Adrenal gland (tissue), 9 donors: ENCODE measurements at regions not wholly inside any gene's neighbourhood (a gene's known extent, or its start where the extent isn't known, plus 50 kb on each side); places are given as distances from the start of the nearest gene placed in this dataset.

Experiments used
- DNase-seq, 7 donors: peaks; one replicate each; pipeline ENCODE4 v3.0.0-alpha.2; 2019 to 2020
- H3K27ac ChIP-seq, 5 donors: fragments of 200-600 bp; sonication (generic) in 4 of 5; 1 replicate in 3 of 5; 2 replicates in 2 of 5; pipeline versions ENCODE4 v1.5.1 to v1.8.0; 2016 to 2020; ENCODE audit warnings: mild to moderate bottlenecking in 1 of 5
- H3K27me3 ChIP-seq: fragments of 200-600 bp; 2 replicates; pipeline ENCODE4 v1.8.0; 2021
- H3K36me3 ChIP-seq, 2 donors: fragments of 200-600 bp; replicated peaks in 1 of 2; 1 replicate in 1 of 2; 2 replicates in 1 of 2; pipeline versions ENCODE4 v1.5.1 to v1.8.0; 2018 to 2022
- H3K4me1 ChIP-seq, 2 donors: fragments of 200-600 bp; replicated peaks in 1 of 2; 1 replicate in 1 of 2; 2 replicates in 1 of 2; pipeline versions ENCODE4 v1.5.1 to v1.8.0; 2018 to 2021
- H3K4me3 ChIP-seq, 4 donors: fragments of 200-600 bp; sonication (generic) in 3 of 4; one replicate each; pipeline ENCODE4 v1.5.1; 2016 to 2018
- H3K9me3 ChIP-seq, 3 donors: fragments of 200-600 bp; sonication (generic) in 1 of 3; replicated peaks in 1 of 3; 1 replicate in 2 of 3; 2 replicates in 1 of 3; pipeline versions ENCODE4 v1.5.1 to v1.8.0; 2016 to 2021
- POLR2A ChIP-seq, 2 donors: fragments of 450-650 bp; IDR thresholded peaks; one replicate each; pipeline ENCODE4 v1.6.1; 2017; ENCODE audit warnings: antibody characterized with exemption in 2 of 2, mild to moderate bottlenecking in 2 of 2, moderate library complexity in 1 of 2
- WGBS, 4 donors: extraction: QIAGEN DNeasy Blood & Tissue Kit in 2 of 4; methylation state at CpG; one replicate each; pipeline versions ENCODE4 v1.1.5 to v1.1.7; 2013 to 2017; 5-methylcytosine and 5-hydroxymethylcytosine counted together
- intact Hi-C, 2 donors: fragments of 100-400 bp; cut with DNase I; formaldehyde crosslinking; loops; one replicate each; pipeline versions ENCODE4 v1.14.1 to v1.15.0; 2022 to 2023
- TF ChIP-seq, protein P1 (sequence below), 6 experiments: fragments of 450-650 bp in 4 of 6; fragments of 200-600 bp in 2 of 6; sonication (generic) in 1 of 6; IDR thresholded peaks; 1 replicate in 5 of 6; 2 replicates in 1 of 6; pipeline versions ENCODE4 v1.5.1 to v1.8.0; 2016 to 2021; ENCODE audit warnings: antibody characterized with exemption in 6 of 6, mild to moderate bottlenecking in 2 of 6, moderate library complexity in 1 of 6
- donor health status: healthy with polysubstance abuse.
- donor health status: Bipolar disorder and iron deficiency.
- donor health status: DM: yes; HTN: yes; CAD: no.
- donor health status: DM: no; HTN: no; CAD: no.
- donor health status: DM: no; HTN: no; CAD: no.

DNA sequence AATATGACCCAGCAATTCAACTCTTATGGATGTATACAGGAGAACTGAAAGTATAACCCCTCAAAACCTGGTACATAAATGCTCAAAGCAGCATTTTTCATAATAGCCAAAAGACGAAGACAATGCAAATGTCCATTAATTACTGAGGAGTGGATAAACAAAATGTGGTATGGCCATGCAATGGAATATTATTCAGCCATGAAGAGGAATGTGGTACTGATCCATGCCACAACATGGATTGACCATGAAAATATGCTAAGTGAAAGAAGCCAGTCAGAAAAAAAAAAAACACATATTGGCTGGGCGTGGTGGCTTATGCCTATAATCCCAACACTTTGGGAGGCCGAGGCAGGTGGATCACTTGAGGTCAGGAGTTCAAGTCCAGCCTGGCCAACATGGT is 74.5 kb upstream of the PLS3 start:
- Histone ChIP-seq H3K4me1 (no peaks in the 10 kb centered on the region), H3K27ac (no peak overlapping the region), H3K27me3 (peaks cover 4% of the 10 kb centered on the region), H3K9me3 (no peaks in the 10 kb centered on the region), H3K4me3 (no peak overlapping the region), H3K36me3 (no peaks in the 10 kb centered on the region)
- TF ChIP-seq POLR2A (IDR thresholded peaks at IDR 0.05): no peak
- TF ChIP-seq, protein P1, sequence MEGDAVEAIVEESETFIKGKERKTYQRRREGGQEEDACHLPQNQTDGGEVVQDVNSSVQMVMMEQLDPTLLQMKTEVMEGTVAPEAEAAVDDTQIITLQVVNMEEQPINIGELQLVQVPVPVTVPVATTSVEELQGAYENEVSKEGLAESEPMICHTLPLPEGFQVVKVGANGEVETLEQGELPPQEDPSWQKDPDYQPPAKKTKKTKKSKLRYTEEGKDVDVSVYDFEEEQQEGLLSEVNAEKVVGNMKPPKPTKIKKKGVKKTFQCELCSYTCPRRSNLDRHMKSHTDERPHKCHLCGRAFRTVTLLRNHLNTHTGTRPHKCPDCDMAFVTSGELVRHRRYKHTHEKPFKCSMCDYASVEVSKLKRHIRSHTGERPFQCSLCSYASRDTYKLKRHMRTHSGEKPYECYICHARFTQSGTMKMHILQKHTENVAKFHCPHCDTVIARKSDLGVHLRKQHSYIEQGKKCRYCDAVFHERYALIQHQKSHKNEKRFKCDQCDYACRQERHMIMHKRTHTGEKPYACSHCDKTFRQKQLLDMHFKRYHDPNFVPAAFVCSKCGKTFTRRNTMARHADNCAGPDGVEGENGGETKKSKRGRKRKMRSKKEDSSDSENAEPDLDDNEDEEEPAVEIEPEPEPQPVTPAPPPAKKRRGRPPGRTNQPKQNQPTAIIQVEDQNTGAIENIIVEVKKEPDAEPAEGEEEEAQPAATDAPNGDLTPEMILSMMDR (IDR thresholded peaks at IDR 0.05): no peak
- intact Hi-C loops: no loop called here
- WGBS, 4 donors: 77 to 96% (median 88%) methylated on average over 3 of the region's 3 CpGs
- DNase-seq: no peak

GRCh38 chrX:115487608-115488007 is 73.4 kb upstream of the PLS3 start:
- no peaks in the 10 kb centered on the region for H3K36me3 ChIP-seq
- H3K27me3 ChIP-seq: peaks cover 2% of the 10 kb centered on the region
- intact Hi-C loops: no loop called here

DNA sequence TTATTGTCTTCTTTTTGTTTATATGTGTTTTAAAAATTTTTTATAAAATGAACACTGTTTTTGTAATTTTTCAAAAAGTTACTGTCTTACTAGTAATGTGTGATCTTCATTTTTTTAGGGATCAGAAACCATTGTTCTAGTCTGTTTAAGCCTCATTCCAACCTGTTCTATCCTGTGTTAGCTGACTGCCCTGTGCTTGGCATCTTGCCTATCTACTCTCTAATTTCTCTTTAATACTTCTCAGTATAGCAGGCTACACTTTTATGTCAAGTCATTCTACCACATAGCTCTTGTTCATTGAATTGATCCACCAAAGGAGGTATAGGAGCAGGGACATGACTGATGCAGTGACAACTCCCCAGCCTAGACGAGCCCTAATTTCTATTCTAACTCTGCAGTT is 70.2 kb upstream of the PLS3 start:
- H3K4me3 ChIP-seq: no peak overlapping the region
- H3K4me1 ChIP-seq: no peaks in the 10 kb centered on the region
- DNase-seq: no peak
- intact Hi-C loops: no loop called here
- WGBS, 4 donors: 57 to 75% (median 64%) methylated on average over 1 of the region's 1 CpG
- peaks cover 15% of the 10 kb centered on the region for H3K27me3 ChIP-seq
- H3K36me3 ChIP-seq: no peaks in the 10 kb centered on the region
- TF ChIP-seq POLR2A (IDR thresholded peaks at IDR 0.05): no peak
- TF ChIP-seq, protein P1 (IDR thresholded peaks at IDR 0.05): no peak
- H3K9me3 ChIP-seq: no peaks in the 10 kb centered on the region
- H3K27ac ChIP-seq: no peak overlapping the region

More at GRCh38 chrX:115487608-115488007, 73.4 kb upstream of the PLS3 start:
- TF ChIP-seq POLR2A (IDR thresholded peaks at IDR 0.05): no peak
- TF ChIP-seq, protein P1 (IDR thresholded peaks at IDR 0.05): no peak
- Histone ChIP-seq H3K4me1 (no peaks in the 10 kb centered on the region), H3K9me3 (no peaks in the 10 kb centered on the region), H3K4me3 (no peak overlapping the region), H3K27ac (no peak overlapping the region)
- no peak for DNase-seq

DNA sequence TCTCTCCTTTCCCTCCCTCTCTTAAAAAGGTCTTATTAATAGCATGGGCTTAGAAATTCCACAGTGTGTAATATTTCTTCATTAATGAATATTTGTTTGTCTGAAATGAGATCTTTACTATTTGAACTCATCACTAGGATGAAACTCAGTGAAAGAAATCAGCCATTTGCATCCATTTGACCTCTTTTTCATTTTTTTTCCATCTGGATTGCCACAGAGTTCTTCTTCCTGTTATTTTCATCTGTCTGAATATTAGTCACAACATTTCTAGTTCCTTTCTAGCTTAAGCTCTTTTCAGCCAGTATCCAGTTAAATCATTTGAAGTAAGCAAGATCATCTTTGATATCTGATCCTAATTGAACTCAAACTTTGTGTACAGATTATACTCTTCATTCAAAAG is 69.2 kb upstream of the PLS3 start:
- H3K27ac ChIP-seq: peak overlapping the region in 3 of 5 donors; percentile 0 to 59 (median 31)
- TF ChIP-seq, protein P1 (IDR thresholded peaks at IDR 0.05): no peak
- no peak for TF ChIP-seq POLR2A (IDR thresholded peaks at IDR 0.05)

More for the DNA sequence above, 69.2 kb upstream of the PLS3 start:
- H3K4me3 ChIP-seq: no peak overlapping the region
- H3K36me3 ChIP-seq: no peaks in the 10 kb centered on the region
- intact Hi-C loops: no loop called here
- peaks cover 15% of the 10 kb centered on the region for H3K27me3 ChIP-seq
- H3K9me3 ChIP-seq: no peaks in the 10 kb centered on the region
- no peaks in the 10 kb centered on the region for H3K4me1 ChIP-seq
- DNase-seq: no peak
